Brain microvascular endothelial cell (primary cell): ENCODE measurements at regions not wholly inside any gene's neighbourhood (a gene's known extent, or its start where the extent isn't known, plus 50 kb on each side); places are given as distances from the start of the nearest gene placed in this dataset.
"Not testable (repeated sequence)": the region's sequence is repeated elsewhere in the genome, so short reads cannot be mapped to it uniquely, and the experiment has no call there.

Experiments used
- DNase-seq: peaks from one replicate; pipeline ENCODE4 v3.0.0-alpha.2; 2020
- H3K27ac ChIP-seq: fragments of 250-450 bp; sonication (Bioruptor Pico); 2 replicates; pipeline ENCODE4 v1.5.1; 2020; ENCODE audit warnings: mild to moderate bottlenecking, moderate library complexity
- H3K27me3 ChIP-seq: fragments of 250-450 bp; sonication (Bioruptor Pico); replicated peaks from 2 replicates; pipeline ENCODE4 v1.5.1; 2020; ENCODE audit warnings: mild to moderate bottlenecking
- H3K36me3 ChIP-seq: fragments of 250-450 bp; sonication (Bioruptor Pico); replicated peaks from 2 replicates; pipeline ENCODE4 v1.5.1; 2020; ENCODE audit warnings: mild to moderate bottlenecking
- H3K4me3 ChIP-seq: 2 replicates; pipeline ENCODE4 v1.5.1; 2011; ENCODE audit warnings: low read depth, mild to moderate bottlenecking, control low read depth, low read length, moderate library complexity
- in situ Hi-C: cut with HindIII; loops from 2 replicates; pipeline ENCODE4 v1.10.0; 2017; ENCODE audit warnings: low sequenced_read_pairs, low pct_ligation_motif_present
- TF ChIP-seq, protein P1 (sequence below): IDR thresholded peaks from 2 replicates; pipeline ENCODE4 v1.5.1; 2011; ENCODE audit warnings: low read depth, mild to moderate bottlenecking, moderate library complexity, low read length, control low read depth, inconsistent platforms; ENCODE audit errors: missing control alignments

DNA sequence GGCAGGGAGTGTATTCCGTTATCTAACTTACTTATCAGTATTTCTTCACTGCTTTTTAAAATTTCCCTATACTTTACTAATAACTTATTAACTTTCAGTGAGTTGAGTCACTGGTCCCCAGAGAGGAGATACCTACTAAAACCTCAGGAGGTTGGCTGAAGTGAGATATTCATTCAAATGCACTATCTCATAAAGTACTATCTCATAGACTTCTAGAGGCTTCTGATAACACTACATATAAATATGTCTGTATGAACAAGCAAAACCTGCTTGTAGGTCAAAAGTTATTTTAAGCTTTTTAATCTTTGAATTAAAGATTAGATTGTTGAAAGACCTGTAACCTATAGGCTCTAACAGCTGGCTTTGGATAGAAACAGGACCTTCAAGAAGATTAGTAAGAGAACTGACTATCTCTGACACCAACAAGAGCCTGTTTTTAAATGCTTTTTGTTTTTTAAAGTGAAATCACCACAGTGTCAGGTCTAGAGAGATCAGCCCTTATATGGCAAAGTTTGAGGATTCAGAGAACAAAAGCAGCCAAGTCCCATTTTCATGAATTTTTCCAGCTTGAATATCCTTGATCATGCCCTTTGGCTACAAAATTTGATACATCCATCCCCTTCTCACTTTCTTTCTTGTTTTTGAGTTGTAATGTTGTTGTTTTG, 242.2 kb downstream of the ARL4A start:
- in situ Hi-C loops, result no loop called here
- no peak for DNase-seq
- no peak overlapping the region for H3K4me3 ChIP-seq

DNA sequence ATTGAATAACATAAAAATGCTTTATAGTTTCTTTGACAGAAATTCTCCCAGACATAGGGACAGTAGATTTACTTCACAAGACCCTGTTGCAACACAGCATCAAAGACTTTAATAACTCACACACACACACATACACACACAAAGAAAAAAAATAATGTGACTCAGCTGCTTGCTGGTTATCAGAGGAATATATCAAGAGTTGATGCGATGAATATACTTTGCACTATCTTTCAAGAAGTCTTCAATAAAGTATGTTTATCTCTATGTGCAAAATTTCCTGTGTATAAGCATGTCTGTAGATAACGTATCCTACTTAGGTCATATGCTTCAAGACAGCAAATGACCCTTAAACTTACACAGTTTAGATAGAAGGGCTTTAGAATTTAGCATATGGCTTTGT, 243.1 kb downstream of the ARL4A start:
- in situ Hi-C loops, result no loop called here
- TF ChIP-seq, protein P1, sequence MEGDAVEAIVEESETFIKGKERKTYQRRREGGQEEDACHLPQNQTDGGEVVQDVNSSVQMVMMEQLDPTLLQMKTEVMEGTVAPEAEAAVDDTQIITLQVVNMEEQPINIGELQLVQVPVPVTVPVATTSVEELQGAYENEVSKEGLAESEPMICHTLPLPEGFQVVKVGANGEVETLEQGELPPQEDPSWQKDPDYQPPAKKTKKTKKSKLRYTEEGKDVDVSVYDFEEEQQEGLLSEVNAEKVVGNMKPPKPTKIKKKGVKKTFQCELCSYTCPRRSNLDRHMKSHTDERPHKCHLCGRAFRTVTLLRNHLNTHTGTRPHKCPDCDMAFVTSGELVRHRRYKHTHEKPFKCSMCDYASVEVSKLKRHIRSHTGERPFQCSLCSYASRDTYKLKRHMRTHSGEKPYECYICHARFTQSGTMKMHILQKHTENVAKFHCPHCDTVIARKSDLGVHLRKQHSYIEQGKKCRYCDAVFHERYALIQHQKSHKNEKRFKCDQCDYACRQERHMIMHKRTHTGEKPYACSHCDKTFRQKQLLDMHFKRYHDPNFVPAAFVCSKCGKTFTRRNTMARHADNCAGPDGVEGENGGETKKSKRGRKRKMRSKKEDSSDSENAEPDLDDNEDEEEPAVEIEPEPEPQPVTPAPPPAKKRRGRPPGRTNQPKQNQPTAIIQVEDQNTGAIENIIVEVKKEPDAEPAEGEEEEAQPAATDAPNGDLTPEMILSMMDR, result no peak
- no peaks in the 10 kb centered on the region for H3K27me3 ChIP-seq
- H3K4me3 ChIP-seq, result no peak overlapping the region
- peak; percentile 16 for DNase-seq
- no peaks in the 10 kb centered on the region for H3K36me3 ChIP-seq
- no peak overlapping the region for H3K27ac ChIP-seq

More for the DNA sequence above, 242.2 kb downstream of the ARL4A start:
- no peaks in the 10 kb centered on the region for H3K36me3 ChIP-seq
- no peak overlapping the region for H3K27ac ChIP-seq
- no peaks in the 10 kb centered on the region for H3K27me3 ChIP-seq
- TF ChIP-seq, protein P1, result no peak

DNA sequence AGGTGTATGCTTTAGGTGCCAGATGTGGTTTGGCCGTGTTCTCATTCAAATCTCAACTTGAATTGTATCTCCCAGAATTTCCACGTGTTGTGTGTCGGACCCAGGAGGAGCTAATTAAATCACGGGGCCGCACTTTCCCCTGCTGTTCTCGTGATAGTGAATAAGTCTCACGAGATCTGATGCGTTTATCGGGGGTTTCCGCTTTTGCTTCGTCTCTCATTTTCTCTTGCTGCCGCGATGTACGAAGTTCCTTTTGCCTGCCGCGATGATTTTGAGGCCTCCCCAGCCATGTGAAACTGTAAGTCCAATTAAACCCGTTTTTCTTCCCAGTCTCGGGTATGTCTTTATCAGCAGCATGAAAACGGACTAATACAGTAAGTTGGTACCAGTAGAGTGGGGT, 244.0 kb downstream of the ARL4A start:
- DNase-seq, in situ Hi-C loops, H3K27me3 ChIP-seq, H3K27ac ChIP-seq, H3K36me3 ChIP-seq, H3K4me3 ChIP-seq: not testable (repeated sequence)

DNA sequence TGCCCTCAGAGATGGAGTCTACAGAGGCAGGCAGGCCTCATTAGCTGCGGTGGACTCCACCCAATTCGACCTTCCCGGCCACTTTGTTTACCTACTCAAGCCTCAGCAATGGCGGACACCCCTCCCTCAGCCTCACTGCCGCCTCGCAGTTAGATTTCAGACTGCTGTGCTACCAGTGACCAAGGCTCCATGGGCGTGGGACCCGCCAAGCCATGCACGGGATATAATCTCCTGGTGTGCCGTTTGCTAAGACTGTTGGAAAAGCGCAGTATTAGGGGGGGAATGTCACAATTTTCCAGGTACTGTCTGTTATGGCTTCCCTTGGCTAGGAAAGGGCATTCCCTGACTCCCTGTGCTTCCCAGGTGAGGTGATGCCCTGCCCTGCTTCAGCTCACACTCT, 252.3 kb downstream of the ARL4A start:
- no peak overlapping the region for H3K4me3 ChIP-seq
- H3K36me3 ChIP-seq, result no peaks in the 10 kb centered on the region
- H3K27ac ChIP-seq, result no peak overlapping the region
- in situ Hi-C loops, result no loop called here
- H3K27me3 ChIP-seq, result no peaks in the 10 kb centered on the region
- no peak for DNase-seq
- TF ChIP-seq, protein P1, result no peak

DNA sequence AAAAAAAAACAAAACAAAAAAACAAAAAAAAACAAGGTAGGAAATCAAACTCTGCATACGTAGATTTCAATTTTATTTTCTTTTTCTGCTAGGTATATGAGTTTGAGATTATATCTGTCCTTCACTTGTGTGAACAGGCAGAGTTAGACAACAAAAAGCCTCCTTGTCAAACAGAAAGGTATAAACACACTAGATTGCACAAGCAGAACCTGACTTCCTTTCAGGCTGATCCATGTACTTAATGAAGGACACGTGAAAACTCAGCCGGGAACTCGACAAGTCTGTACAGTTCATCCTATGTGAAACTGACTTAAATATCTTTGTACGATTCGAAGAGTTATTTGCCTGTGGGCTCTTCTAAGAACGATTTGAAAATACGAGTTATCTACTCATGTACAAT, 254.1 kb downstream of the ARL4A start:
- in situ Hi-C loops, result no loop called here

DNA sequence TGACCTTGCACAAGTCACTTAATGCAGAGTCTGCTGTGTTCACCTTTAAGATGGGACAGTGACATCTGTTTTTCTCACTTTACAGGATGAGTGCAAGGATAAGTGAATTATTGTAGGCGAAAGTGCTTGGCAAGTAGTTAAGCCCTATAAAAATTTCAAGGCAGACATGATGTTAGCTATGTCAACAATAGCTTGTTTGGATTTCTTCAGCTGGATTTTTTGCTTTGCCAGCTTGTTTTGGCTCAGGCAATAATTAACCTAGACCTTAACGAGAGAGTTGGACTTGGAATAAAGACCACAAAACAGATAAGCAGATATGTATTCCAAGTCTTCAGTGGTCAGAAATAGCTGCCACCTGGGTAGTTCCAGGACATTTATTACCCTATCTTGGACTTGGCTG, 255.2 kb downstream of the ARL4A start:
- H3K4me3 ChIP-seq, result no peak overlapping the region
- H3K27me3 ChIP-seq, result no peaks in the 10 kb centered on the region
- H3K36me3 ChIP-seq, result no peaks in the 10 kb centered on the region
- H3K27ac ChIP-seq, result no peak overlapping the region
- TF ChIP-seq, protein P1, result no peak
- in situ Hi-C loops, result no loop called here
- no peak for DNase-seq

More for the DNA sequence above, 254.1 kb downstream of the ARL4A start:
- H3K36me3 ChIP-seq, result no peaks in the 10 kb centered on the region
- H3K4me3 ChIP-seq, result no peak overlapping the region
- no peak overlapping the region for H3K27ac ChIP-seq
- DNase-seq, result no peak
- no peaks in the 10 kb centered on the region for H3K27me3 ChIP-seq
- TF ChIP-seq, protein P1, result no peak
